ENCODE measurements at regions not wholly inside any gene's neighbourhood (a gene's known extent, or its start where the extent isn't known, plus 50 kb on each side); places are given as distances from the start of the nearest gene placed in this dataset.

- DNase-seq: no peak
Measured at GRCh38 chr2:128495996-128496547, 177.4 kb upstream of the HS6ST1 start.

- DNase-seq: no peak
Measured at GRCh38 chr2:128496700-128497099, 178.0 kb upstream of the HS6ST1 start.

DNA sequence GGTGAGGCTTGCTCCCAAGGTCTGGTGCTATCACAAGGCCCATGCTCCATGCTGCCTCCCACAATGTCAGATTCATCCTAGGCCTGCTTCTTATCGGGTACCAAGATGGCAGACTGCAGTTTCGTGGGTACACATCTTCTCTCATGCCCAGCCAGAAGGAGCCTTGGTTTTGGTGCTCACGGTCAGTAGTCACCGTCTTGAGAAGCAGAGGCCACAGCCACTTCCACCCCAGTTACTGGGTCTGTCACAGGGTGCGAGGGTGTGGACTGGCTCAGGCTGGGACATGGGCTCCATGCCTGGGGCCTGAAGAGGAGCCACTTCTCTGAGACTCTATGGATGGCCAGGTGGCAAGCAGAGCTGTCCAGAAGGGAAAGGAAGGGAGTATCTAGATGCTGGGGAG is 178.8 kb upstream of the HS6ST1 start:
- no peak for DNase-seq

DNA sequence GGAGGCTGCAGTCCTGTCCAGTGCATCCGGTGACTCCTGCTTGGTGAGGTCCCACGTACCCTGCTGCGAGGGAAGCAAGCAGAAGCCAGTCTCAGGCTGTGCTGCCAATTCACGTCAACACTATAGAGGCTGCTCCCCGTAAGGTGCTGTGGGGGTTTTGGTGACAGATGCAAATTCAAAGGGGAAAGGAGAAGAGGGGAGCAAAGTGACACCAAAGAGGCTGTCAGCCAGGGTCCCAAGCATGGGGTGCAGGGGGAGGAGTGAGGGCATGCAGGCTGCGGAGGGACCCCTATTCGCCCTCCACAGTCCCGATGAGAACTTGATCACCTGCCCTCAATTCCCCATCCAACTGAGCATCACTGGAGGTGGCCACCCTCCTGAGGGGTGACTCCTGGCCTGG is 179.4 kb upstream of the HS6ST1 start:
- DNase-seq: no peak

- DNase-seq: no peak
Measured at GRCh38 chr2:128498589-128498988, 179.9 kb upstream of the HS6ST1 start.

DNA sequence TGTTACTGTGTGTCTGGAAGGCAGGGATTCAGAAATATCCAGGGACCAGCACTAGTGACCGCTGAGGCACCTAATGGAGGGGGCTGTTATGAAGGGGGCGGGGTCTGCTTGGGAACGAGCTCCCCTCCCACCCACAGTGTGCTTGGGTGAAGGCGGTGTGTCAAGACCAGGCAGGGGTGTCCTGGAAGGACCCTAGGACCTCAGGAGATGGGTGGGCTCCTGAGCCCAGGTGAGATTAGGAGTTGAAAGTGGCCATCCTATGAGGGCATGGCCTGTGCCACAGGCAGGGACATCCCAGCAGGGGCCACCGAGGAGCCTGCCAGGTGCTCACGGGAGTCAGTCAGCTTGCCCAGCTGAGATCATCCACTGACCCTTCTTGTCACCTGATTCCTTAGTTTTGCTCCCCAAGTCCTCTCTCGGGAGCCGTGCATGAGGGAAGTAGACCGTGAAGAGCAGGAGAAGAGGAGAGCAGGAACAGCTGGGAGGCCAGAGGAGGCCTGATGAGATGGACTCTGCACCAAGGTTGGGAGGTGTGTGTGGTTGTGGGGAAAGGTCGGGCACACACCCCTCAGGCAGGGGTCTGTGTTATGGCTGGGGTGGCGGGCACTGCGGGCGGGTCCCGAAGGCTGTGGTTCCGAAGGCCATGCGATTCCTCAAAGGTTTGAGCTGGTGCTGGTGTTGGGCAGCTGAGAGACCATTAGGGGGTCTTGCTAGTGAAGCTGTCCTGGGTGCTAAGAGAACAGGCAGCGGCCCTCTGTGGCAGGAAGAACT is 180.9 kb upstream of the HS6ST1 start:
- no peak for DNase-seq

DNA sequence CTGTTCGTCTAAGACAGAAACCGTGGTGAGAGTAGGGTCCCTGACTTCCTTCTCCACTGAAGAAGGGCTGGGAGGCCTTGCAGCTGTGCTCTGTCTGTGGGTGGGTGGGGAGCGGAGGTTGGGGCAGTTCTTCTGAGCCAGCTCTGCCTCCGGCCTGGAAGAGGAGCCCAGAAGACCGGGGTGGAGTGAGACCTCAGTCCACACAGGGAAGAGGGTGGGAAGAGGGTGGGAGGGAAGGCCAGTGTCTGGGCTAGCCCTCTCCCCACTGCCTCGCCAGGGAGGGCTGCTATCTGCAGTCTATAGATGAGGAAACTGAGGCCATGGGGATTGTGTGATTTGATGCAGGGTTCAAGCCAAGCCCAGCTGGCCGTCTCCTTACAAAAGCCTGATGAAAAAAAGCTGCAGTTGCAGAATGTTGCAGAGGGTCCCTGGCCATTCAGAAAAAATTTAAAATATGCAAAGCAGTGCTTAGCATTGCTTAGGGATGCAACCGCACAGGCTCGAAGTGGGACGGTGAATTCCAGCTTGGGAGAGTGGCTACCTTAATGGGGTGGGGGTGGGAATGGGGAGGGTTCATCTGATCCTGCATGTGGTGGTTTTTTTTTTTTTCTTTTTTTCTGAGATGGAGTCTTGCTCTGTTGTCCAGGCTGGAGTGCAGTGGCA is 181.6 kb upstream of the HS6ST1 start:
- no peak for DNase-seq

DNA sequence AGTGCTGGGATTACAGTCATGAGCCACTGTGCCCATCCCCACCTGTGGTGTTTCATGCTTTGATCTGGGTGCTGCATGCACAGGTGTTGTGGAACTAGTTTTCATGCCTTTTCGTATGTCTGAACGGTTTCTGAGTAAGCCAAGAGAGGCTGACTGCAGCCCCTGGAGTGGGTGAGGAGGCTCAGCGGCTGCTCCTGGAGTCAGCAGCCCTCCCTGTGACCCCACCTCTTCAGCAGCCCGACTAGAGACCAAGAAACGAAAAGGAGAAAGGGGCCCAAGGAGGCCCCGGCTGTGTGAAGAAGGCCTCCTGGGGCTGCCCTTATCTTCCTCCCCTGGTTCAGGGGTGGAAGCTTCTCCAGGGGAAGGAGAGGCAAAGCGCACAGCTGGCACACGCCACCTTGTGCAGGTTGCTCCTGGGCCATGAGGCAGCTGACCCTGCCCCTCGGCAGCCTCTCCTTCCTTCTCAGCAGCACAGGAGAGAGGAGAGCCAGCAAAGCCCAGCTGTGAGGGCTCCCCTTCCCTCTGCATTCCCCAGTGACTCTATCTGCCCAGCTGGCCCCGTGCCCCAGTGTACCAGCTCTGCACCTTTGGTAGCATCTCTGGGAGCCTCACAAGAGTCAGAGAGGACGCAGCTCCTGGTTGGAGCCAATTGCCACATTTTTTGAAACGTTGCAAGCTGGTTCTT is 182.5 kb upstream of the HS6ST1 start:
- no peak for DNase-seq

DNA sequence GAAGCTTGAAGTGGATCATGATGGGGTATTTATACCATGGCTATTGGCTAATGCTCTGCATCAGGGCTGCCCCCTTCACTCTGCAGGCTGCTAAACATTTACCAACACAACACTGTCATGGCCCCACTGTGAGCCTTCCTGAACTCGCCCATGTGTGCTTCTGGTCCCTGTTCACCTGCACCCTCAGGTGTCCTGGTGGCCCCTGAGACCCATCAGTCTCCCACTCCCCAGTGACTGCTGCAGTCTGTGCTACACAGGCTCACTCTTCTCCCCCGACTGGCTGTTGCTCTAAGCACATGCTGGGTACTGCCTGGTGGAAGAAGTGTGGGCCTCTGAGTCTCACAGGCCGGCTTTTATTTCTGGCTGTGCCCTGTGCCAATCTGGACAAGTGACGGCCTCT is 183.0 kb upstream of the HS6ST1 start:
- DNase-seq: no peak

- DNase-seq: no peak
Measured at GRCh38 chr2:128502200-128502599, 183.5 kb upstream of the HS6ST1 start.

- no peak for DNase-seq
Measured at GRCh38 chr2:128502638-128503246, 184.1 kb upstream of the HS6ST1 start.

DNA sequence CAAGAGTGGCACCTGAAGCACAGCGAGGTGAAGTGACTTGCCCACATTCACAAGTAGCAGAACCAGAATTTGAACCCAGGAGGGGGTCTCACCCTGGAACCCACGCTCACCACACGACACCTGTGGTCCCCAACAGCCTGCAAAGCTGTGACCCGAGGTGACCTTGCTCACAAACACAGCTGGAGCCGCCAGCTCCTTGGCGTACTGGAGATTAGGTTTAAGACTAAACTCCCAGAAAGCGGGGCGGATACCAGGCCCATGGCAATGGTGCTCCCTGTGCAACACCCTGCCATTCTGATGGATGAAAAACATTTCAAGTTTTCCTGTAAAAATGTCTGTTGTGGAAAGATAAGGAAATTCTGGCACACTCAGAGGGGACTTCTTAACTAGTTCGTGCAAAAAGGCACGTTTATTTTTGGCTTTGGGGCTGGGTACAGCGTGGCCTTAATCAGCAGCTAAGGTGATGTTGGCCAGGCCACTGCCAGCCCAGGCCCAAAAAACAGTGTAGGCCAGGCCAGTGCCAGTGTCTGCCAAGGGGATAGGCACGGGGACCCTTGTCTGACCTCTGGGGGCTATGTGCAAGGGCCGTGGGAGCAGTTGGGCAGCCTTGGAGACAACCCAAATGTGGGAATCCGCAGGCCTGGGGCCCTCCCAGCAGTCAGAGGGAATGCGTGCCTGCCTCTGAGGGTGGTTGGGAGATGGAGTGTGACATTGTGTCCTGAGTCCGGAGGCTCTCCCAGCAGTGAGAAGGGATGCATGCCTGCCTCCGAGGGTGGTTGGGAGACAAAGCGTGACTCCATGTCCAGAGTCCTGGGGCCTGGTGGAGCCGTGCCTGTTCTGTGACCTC is 185.0 kb upstream of the HS6ST1 start:
- no peak for DNase-seq

DNA sequence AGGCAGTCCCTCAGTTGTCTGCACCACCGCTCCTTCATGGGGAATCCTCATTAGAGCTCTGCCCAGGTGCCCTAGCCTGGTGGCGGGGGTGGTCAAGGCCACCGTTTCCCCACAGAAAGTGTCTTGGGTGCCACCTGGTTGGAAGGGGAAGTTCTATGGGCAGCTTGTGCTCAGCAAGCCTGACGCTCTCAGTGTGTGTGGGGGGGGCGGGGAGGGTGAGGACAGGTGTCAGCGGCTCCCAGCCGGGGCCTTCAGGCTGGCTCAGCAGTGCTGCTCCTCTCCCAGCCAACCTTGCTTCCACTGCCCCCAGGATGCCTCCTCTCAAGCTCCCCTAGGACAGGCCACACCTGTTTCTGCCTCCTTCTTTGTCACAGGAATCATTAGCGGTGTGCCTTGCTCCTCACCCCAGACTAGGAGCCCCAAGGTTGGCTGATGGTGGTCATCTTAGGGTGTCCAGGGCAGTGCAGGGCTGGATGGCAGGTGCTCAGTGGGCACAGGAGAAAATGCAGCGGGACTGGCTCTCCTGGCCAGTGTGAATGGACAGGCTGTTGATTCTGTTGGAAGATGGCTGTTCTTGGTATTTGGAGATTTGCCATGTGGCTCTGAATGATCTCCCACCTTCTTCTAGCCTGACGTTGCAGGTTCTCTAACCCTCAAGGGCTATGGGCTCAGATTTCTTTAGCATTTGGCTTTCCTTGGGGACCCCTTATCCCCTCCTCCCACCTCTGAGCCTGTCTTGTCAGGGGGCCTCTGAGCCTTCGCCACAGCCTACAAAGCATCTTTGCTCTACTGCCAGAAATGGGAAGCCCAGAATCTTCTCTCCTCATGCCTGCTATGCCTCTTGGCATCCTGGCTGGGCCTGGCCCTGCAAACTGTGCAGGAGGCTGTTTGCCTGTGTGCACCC is 185.8 kb upstream of the HS6ST1 start:
- no peak for DNase-seq

DNA sequence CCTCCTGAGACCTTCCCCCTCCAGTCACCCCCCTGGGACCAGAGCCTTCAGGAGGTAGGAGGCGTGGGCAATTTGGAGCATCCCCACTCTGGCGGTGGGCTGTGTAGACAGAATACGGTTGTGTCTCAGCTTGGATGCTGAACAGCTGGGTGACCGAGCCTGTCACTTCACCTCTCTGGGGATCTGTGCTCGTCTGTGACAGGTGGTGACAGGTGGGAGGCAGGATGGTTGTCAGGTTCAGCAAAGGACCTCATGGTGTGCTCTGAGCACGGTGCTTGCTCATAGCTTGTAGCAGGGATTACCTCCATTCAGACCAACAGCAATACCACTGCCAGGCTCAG is 186.5 kb upstream of the HS6ST1 start:
- no peak for DNase-seq

- DNase-seq: no peak
Measured at GRCh38 chr2:128505575-128506526, 187.2 kb upstream of the HS6ST1 start.

- no peak for DNase-seq
Measured at GRCh38 chr2:128506534-128506933, 187.9 kb upstream of the HS6ST1 start.

DNA sequence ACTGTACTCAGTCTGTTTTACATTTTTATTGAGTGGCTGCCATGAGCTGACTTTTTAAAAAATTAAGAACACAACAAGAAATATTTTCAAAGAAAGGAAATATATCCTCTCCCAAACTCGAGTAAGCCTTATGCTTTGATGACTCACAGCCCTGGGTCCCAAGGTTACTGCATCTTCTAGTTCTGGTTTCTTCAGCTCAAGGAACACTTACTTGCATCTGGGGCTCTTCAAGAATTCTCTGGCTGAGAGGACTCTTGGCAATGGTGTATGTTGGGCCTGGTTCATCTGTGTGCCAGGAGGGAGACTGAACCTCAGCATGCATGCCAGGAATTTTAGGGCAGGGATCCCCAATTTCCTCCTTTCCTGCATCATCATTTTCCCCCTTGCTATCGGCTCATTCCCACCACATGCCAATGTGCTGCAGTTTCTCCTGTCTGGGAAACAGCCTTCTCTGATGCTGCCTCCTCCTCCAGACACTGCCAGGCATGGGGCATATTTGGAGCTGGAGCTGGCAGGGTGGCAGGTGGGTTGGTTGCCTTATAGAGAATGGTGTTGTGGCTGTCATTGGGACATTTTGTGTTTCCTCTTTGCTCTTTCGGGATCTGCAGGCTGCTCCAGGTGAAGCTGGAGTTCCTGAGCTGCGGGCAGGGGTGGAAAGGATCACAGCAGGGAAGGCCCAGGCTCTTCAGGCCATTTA is 192.2 kb upstream of the HS6ST1 start:
- DNase-seq: no peak

DNA sequence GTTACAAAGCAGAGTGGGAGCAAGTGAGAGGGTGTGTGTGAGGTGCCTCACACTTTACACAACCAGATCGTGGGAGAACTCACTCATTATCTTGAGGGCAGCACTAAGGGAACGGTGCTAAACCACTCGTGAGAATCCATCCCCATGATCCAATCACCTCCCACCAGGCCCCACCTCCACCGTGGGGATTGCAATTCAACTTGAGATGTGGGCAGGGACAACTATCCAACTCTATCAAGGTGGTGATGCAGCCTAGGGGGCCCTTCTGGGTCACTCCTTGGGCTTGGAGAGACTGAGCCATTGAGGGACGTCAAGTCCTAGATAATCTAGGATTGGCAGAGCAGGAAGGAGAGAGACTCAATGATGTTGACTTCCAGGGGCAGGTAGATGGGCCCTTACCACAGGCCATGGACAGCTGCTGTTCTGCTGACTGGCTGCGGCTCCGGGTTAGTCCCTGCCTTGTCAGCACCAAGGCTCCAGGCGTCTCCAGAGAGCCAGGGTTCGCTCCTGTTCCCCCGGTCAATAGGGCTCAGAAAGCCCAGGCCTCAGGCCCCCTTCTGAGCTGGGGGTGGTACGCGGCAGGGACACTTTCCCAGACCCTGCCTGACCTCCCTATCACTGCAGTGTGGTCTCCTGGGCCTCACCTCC is 193.2 kb upstream of the HS6ST1 start:
- no peak for DNase-seq
